ENCODE measurements at regions not wholly inside any gene's neighbourhood (a gene's known extent, or its start where the extent isn't known, plus 50 kb on each side); places are given as distances from the start of the nearest gene placed in this dataset.

DNA sequence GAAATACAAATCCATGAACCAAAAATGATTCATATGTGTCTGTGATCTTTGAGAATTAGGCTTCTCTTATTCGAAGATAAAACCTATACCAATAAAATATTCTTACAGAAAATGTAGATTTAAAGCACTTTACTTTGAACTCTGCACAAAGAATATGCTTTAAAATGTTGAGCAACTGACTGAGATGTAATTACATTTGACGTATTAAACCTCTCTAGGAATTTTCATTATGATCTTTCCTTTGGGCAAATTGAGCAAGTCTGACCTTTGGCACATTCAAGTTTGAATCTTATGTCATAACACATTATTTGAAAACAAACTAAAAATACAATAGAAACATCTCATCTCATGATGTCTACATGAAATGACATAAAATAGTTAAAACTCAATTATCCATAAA is 69.2 kb upstream of the AHR start:
- H3K4me1 Mint-ChIP-seq (ENCODE audit: low read depth, unreplicated experiment): peaks cover 6% of the 10 kb centered on the region
- no peaks in the 10 kb centered on the region for H3K27me3 Mint-ChIP-seq (ENCODE audit: insufficient read depth, unreplicated experiment)
- Histone ChIP-seq H3K4me3 (ENCODE audit: low read depth, low read length) (no peak overlapping the region), H3K9me3 (no peaks in the 10 kb centered on the region), H3K27me3 (replicated peaks; ENCODE audit: control insufficient read depth, insufficient read depth, low read length) (no peaks in the 10 kb centered on the region), H3K4me1 (peaks cover 17% of the 10 kb centered on the region), H3K36me3 (ENCODE audit: control insufficient read depth, insufficient read depth, low read length) (no peaks in the 10 kb centered on the region)
- CTCF ChIA-PET: no interaction called here
- no peaks in the 10 kb centered on the region for H3K36me3 Mint-ChIP-seq (ENCODE audit: insufficient read depth, unreplicated experiment)
- BruUV-seq (replicated peaks): no TSS peak
- H3K4me3 Mint-ChIP-seq (ENCODE audit: unreplicated experiment): no peak overlapping the region
- TF ChIP-seq CTCF (IDR thresholded peaks at IDR 0.05; ENCODE audit: insufficient read depth in 1 of 2, low read depth in 1 of 2, low read length in 1 of 2, severe bottlenecking in 1 of 2, unreplicated experiment in 1 of 2): no peak
- intact Hi-C loops (cut with micrococcal nuclease; ENCODE audit: unreplicated experiment): no loop called here
- DNase-seq: no peak
- H3K27ac Mint-ChIP-seq (ENCODE audit: unreplicated experiment): no peak overlapping the region
- POLR2A ChIA-PET: no interaction called here
- no peaks in the 10 kb centered on the region for H3K9me3 Mint-ChIP-seq (ENCODE audit: unreplicated experiment)

DNA sequence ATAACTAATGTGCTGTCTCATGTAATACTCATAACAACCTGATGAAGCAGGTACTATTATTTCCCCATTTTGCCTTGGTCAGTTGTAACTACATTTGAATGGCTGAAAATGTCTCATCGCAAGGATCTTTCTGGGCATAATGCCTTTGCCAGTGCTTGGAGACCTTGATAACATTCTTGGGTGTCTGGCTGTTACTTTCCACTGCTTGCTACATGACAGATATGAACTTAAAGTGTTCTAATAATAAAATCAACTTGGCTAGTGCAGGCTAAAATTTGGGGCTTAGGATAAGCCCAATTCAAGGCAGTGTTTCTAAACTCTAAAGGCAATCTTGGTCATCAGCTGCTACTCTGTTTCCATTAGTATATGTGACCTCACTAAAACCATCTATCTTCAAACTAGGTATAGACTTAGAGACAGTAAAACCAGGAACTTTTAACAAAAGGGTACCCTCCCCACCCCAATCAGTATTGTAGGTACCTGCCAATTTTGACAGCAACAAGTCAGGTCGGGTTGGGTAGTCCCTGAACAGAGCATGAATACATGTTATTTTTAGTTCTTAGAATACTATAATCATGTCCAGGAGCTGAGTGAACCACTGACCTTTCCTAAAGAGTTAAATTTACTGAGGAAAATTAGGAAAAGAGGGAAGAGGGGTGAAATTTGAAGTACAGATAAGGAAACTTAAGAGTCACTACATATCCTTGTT is 68.2 kb upstream of the AHR start:
- DNase-seq: no peak
- Mint-ChIP-seq H3K9me3 (ENCODE audit: unreplicated experiment) (no peaks in the 10 kb centered on the region), H3K27ac (ENCODE audit: unreplicated experiment) (no peak overlapping the region), H3K36me3 (ENCODE audit: insufficient read depth, unreplicated experiment) (no peaks in the 10 kb centered on the region), H3K4me3 (ENCODE audit: unreplicated experiment) (no peak overlapping the region), H3K4me1 (ENCODE audit: low read depth, unreplicated experiment) (peaks cover 13% of the 10 kb centered on the region), H3K27me3 (ENCODE audit: insufficient read depth, unreplicated experiment) (no peaks in the 10 kb centered on the region)
- no peak overlapping the region for H3K4me3 ChIP-seq (ENCODE audit: low read depth, low read length)
- no peaks in the 10 kb centered on the region for H3K9me3 ChIP-seq
- ChIA-PET POLR2A (no interaction called here), CTCF (no interaction called here)
- TF ChIP-seq CTCF (IDR thresholded peaks at IDR 0.05; ENCODE audit: insufficient read depth in 1 of 2, low read depth in 1 of 2, low read length in 1 of 2, severe bottlenecking in 1 of 2, unreplicated experiment in 1 of 2): no peak
- no peaks in the 10 kb centered on the region for H3K36me3 ChIP-seq (ENCODE audit: control insufficient read depth, insufficient read depth, low read length)
- no peaks in the 10 kb centered on the region for H3K27me3 ChIP-seq (replicated peaks; ENCODE audit: control insufficient read depth, insufficient read depth, low read length)
- BruUV-seq (replicated peaks): no TSS peak
- intact Hi-C loops (cut with micrococcal nuclease; ENCODE audit: unreplicated experiment): no loop called here
- H3K4me1 ChIP-seq: peaks cover 22% of the 10 kb centered on the region

- Mint-ChIP-seq H3K36me3 (ENCODE audit: insufficient read depth, unreplicated experiment) (no peaks in the 10 kb centered on the region), H3K4me1 (ENCODE audit: low read depth, unreplicated experiment) (peaks cover 35% of the 10 kb centered on the region), H3K27ac (ENCODE audit: unreplicated experiment) (peak overlapping the region; percentile 63), H3K9me3 (ENCODE audit: unreplicated experiment) (peaks cover 21% of the 10 kb centered on the region), H3K4me3 (ENCODE audit: unreplicated experiment) (no peak overlapping the region), H3K27me3 (ENCODE audit: insufficient read depth, unreplicated experiment) (no peaks in the 10 kb centered on the region)
- intact Hi-C loops (cut with micrococcal nuclease; ENCODE audit: unreplicated experiment): no loop called here
- no peak overlapping the region for H3K4me3 ChIP-seq (ENCODE audit: low read depth, low read length)
- no peaks in the 10 kb centered on the region for H3K9me3 ChIP-seq
- no TSS peak for BruUV-seq (replicated peaks)
- H3K36me3 ChIP-seq (ENCODE audit: control insufficient read depth, insufficient read depth, low read length): no peaks in the 10 kb centered on the region
- ChIA-PET POLR2A (no interaction called here), CTCF (no interaction called here)
- TF ChIP-seq CTCF (IDR thresholded peaks at IDR 0.05; ENCODE audit: insufficient read depth in 1 of 2, low read depth in 1 of 2, low read length in 1 of 2, severe bottlenecking in 1 of 2, unreplicated experiment in 1 of 2): no peak
- no peak for DNase-seq
- H3K27me3 ChIP-seq (replicated peaks; ENCODE audit: control insufficient read depth, insufficient read depth, low read length): no peaks in the 10 kb centered on the region
- peaks cover 32% of the 10 kb centered on the region for H3K4me1 ChIP-seq
Observed at GRCh38 chr7:17233603-17234002, 64.8 kb upstream of the AHR start.
